HepG2 (cell line): ENCODE measurements at regions not wholly inside any gene's neighbourhood (a gene's known extent, or its start where the extent isn't known, plus 50 kb on each side); places are given as distances from the start of the nearest gene placed in this dataset.

Experiments used
- ARID2 ChIP-seq: sonication (generic); formaldehyde crosslinking; IDR thresholded peaks from 2 replicates; pipeline ENCODE4 v1.8.1; 2022; ENCODE audit warnings: mild to moderate bottlenecking, missing genetic modification reagents, borderline replicate concordance
- BRF2 ChIP-seq: sonication (generic); formaldehyde crosslinking; IDR thresholded peaks from 2 replicates; pipeline ENCODE4 v1.8.1; 2022; ENCODE audit warnings: mild to moderate bottlenecking, missing genetic modification reagents
- FOXA3 ChIP-seq: IDR thresholded peaks from 2 replicates; pipeline ENCODE4 v1.6.1; 2016; ENCODE audit warnings: missing genetic modification reagents, missing compliant biosample characterization
- GFI1 ChIP-seq: sonication (generic); formaldehyde crosslinking; IDR thresholded peaks from 2 replicates; pipeline ENCODE4 v1.5.0; 2020; ENCODE audit warnings: missing genetic modification reagents, mild to moderate bottlenecking, borderline replicate concordance
- HDAC6 ChIP-seq: fragments of 200-600 bp; sonication (generic); IDR thresholded peaks from 2 replicates; pipeline ENCODE4 v1.7.0; 2017; ENCODE audit warnings: mild to moderate bottlenecking, antibody characterized with exemption, low read length, low read depth
- HNRNPUL1 ChIP-seq: fragments of 200-400 bp; formaldehyde crosslinking; IDR thresholded peaks from 2 replicates; pipeline ENCODE4 v1.6.1; 2017; ENCODE audit warnings: low read depth, mild to moderate bottlenecking, low read length, moderate library complexity
- KDM4B ChIP-seq: sonication (generic); formaldehyde crosslinking; IDR thresholded peaks from 2 replicates; pipeline ENCODE4 v1.4.0; 2020; ENCODE audit warnings: missing genetic modification reagents
- MTERF4 ChIP-seq: sonication (generic); formaldehyde crosslinking; IDR thresholded peaks from 2 replicates; pipeline ENCODE4 v1.8.0; 2023; ENCODE audit warnings: mild to moderate bottlenecking, missing genetic modification reagents
- NFE2L1 ChIP-seq: sonication (generic); formaldehyde crosslinking; IDR thresholded peaks from 2 replicates; pipeline ENCODE4 v1.4.0; 2020; ENCODE audit warnings: missing genetic modification reagents, mild to moderate bottlenecking, borderline replicate concordance
- NFIB ChIP-seq: sonication (generic); formaldehyde crosslinking; IDR thresholded peaks from 2 replicates; pipeline ENCODE4 v1.9.0; 2021; ENCODE audit warnings: missing genetic modification reagents, mild to moderate bottlenecking, borderline replicate concordance
- RARG ChIP-seq: sonication (generic); formaldehyde crosslinking; IDR thresholded peaks from 2 replicates; pipeline ENCODE4 v1.4.0; 2020; ENCODE audit warnings: low read depth, mild to moderate bottlenecking, missing genetic modification reagents
- SNAPC2 ChIP-seq: sonication (generic); formaldehyde crosslinking; IDR thresholded peaks from 2 replicates; pipeline ENCODE4 v1.8.1; 2022; ENCODE audit warnings: mild to moderate bottlenecking, missing genetic modification reagents
- SP2 ChIP-seq: sonication (generic); formaldehyde crosslinking; IDR thresholded peaks from 2 replicates; pipeline ENCODE4 v1.5.1; 2020; ENCODE audit warnings: mild to moderate bottlenecking, missing genetic modification reagents
- TCF7 ChIP-seq: sonication (generic); IDR thresholded peaks from 2 replicates; pipeline ENCODE4 v1.6.1; 2016; ENCODE audit warnings: antibody characterized with exemption, low read depth
- TFDP1 ChIP-seq: IDR thresholded peaks from 2 replicates; pipeline ENCODE4 v1.6.1; 2016; ENCODE audit warnings: missing compliant biosample characterization, missing genetic modification reagents, borderline replicate concordance
- YEATS4 ChIP-seq: sonication (generic); formaldehyde crosslinking; IDR thresholded peaks from 2 replicates; pipeline ENCODE4 v1.4.0; 2020; ENCODE audit warnings: missing genetic modification reagents, borderline replicate concordance
- ZFP90 ChIP-seq: sonication (generic); formaldehyde crosslinking; IDR thresholded peaks from 2 replicates; pipeline ENCODE4 v1.8.0; 2022; ENCODE audit warnings: missing genetic modification reagents, mild to moderate bottlenecking, inconsistent platforms, borderline replicate concordance
- ZNF264 ChIP-seq: sonication (generic); formaldehyde crosslinking; IDR thresholded peaks from 2 replicates; pipeline ENCODE4 v1.4.0; 2020; ENCODE audit warnings: missing genetic modification reagents
- ZNF30 ChIP-seq: sonication (generic); formaldehyde crosslinking; IDR thresholded peaks from 2 replicates; pipeline ENCODE4 v1.5.0; 2020; ENCODE audit warnings: mild to moderate bottlenecking, missing genetic modification reagents
- ZNF383 ChIP-seq: sonication (generic); formaldehyde crosslinking; IDR thresholded peaks from 2 replicates; pipeline ENCODE4 v1.4.0; 2020; ENCODE audit warnings: missing genetic modification reagents, mild to moderate bottlenecking, borderline replicate concordance
- ZNF580 ChIP-seq: IDR thresholded peaks from 2 replicates; pipeline ENCODE4 v1.6.1; 2016; ENCODE audit warnings: low read depth, borderline replicate concordance
- ZNF7 ChIP-seq: IDR thresholded peaks from 2 replicates; pipeline ENCODE4 v1.6.1; 2016; ENCODE audit warnings: missing biosample characterization, missing genetic modification reagents
- ZNF749 ChIP-seq: sonication (generic); formaldehyde crosslinking; IDR thresholded peaks from 2 replicates; pipeline ENCODE4 v1.8.0; 2022; ENCODE audit warnings: mild to moderate bottlenecking, missing genetic modification reagents, moderate library complexity, borderline replicate concordance
- ZSCAN29 ChIP-seq: sonication (generic); formaldehyde crosslinking; conservative IDR thresholded peaks from 2 replicates; pipeline ENCODE4 v1.4.0; 2020; ENCODE audit warnings: mild to moderate bottlenecking, missing genetic modification reagents

- TF ChIP-seq FOXA3 (CRISPR knock-in tag) = peak; percentile 94
- no peak for TF ChIP-seq ZFP90 (CRISPR knock-in tag)
- TF ChIP-seq KDM4B (CRISPR knock-in tag) = 0 out of 2 replicates have a peak, but pooled peaks have one; percentile 39
- peak; percentile 79; the same call in 1 of the 2 replicates for TF ChIP-seq ZNF264
- TF ChIP-seq ZNF7 = no peak
- TF ChIP-seq GFI1 (CRISPR knock-in tag) = peak; percentile 93
- TF ChIP-seq ZNF749 (CRISPR knock-in tag) = no peak
- no peak; the same call in 1 of the 2 replicates for TF ChIP-seq YEATS4 (CRISPR knock-in tag)
- no peak for TF ChIP-seq TFDP1 (CRISPR knock-in tag)
- peak; percentile 50 for TF ChIP-seq SNAPC2 (CRISPR knock-in tag)
- no peak for TF ChIP-seq HNRNPUL1
- no peak for TF ChIP-seq ZNF30 (CRISPR knock-in tag)
- no peak for TF ChIP-seq ZSCAN29 (CRISPR knock-in tag)
- TF ChIP-seq NFE2L1 (CRISPR knock-in tag) = no peak
- no peak for TF ChIP-seq ARID2 (CRISPR knock-in tag)
- TF ChIP-seq BRF2 (CRISPR knock-in tag) = no peak
- TF ChIP-seq NFIB (CRISPR knock-in tag) = no peak
- TF ChIP-seq SP2 = no peak
- TF ChIP-seq ZNF383 = no peak
- peak; percentile 98 for TF ChIP-seq TCF7
- no peak for TF ChIP-seq MTERF4 (CRISPR knock-in tag)
- TF ChIP-seq RARG (CRISPR knock-in tag) = no peak
- no peak for TF ChIP-seq HDAC6
- TF ChIP-seq ZNF580 = no peak
Observed at GRCh38 chr15:53454843-53455721, 304.4 kb downstream of the WDR72 start (continued).
